SU-DHL-6 (cell line): ENCODE measurements at regions not wholly inside any gene's neighbourhood (a gene's known extent, or its start where the extent isn't known, plus 50 kb on each side); places are given as distances from the start of the nearest gene placed in this dataset.

Experiments used
- CTCF ChIP-seq: fragments of 200-600 bp; sonication (generic); IDR thresholded peaks from one replicate; pipeline ENCODE4 v1.5.1; 2017; ENCODE audit warnings: antibody characterized with exemption, mild to moderate bottlenecking, low read length, moderate library complexity; ENCODE audit not compliant: insufficient read depth, poor library complexity, severe bottlenecking
- EZH2phosphoT487 ChIP-seq: fragments of 200-600 bp; sonication (generic), shearing (Covaris generic); conservative IDR thresholded peaks from 2 replicates; pipeline ENCODE4 v1.6.1; 2018; ENCODE audit warnings: mild to moderate bottlenecking, antibody characterized with exemption, low read length, moderate library complexity, mixed read lengths

- TF ChIP-seq CTCF (no peak), EZH2phosphoT487 (no peak)
Measured at GRCh38 chr5:63535840-63536602, 426.2 kb downstream of the HTR1A start.
